ENCODE measurements at regions not wholly inside any gene's neighbourhood (a gene's known extent, or its start where the extent isn't known, plus 50 kb on each side); places are given as distances from the start of the nearest gene placed in this dataset.

GRCh38 chr1:117689997-117690625 is 84.3 kb downstream of the TENT5C start:
- H3K36me3 Mint-ChIP-seq (ENCODE audit: low read depth) = no peaks in the 10 kb centered on the region

DNA sequence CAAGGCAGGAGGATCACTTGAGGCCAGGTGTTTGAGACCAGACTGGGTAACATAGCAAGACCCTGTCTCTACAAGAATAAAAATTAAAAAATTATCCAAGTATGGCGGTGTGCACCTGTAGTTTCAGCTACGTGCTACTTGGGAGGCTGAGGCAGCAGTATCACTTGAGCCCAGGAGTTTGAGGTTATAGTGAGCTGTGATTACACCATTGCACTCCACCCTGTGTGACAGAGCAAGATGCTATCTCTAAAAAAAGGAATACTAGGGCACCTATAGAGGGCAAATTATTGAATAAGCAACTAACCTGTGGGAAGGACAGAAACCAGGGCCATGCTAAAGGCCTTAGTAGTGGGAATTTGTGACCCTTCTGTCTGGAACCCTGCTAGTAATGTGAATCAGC is 86.1 kb downstream of the TENT5C start:
- H3K27ac Mint-ChIP-seq (ENCODE audit: unreplicated experiment) = no peak overlapping the region
- DNase-seq (ENCODE audit: low spot score) = no peak
- no peak overlapping the region for H3K4me3 Mint-ChIP-seq (ENCODE audit: unreplicated experiment)
- peaks cover 4% of the 10 kb centered on the region for H3K27me3 Mint-ChIP-seq (ENCODE audit: low read depth)
- H3K9me3 Mint-ChIP-seq (ENCODE audit: low read depth) = no peaks in the 10 kb centered on the region
- H3K36me3 Mint-ChIP-seq (ENCODE audit: low read depth) = no peaks in the 10 kb centered on the region
- TF ChIP-seq, protein P1, sequence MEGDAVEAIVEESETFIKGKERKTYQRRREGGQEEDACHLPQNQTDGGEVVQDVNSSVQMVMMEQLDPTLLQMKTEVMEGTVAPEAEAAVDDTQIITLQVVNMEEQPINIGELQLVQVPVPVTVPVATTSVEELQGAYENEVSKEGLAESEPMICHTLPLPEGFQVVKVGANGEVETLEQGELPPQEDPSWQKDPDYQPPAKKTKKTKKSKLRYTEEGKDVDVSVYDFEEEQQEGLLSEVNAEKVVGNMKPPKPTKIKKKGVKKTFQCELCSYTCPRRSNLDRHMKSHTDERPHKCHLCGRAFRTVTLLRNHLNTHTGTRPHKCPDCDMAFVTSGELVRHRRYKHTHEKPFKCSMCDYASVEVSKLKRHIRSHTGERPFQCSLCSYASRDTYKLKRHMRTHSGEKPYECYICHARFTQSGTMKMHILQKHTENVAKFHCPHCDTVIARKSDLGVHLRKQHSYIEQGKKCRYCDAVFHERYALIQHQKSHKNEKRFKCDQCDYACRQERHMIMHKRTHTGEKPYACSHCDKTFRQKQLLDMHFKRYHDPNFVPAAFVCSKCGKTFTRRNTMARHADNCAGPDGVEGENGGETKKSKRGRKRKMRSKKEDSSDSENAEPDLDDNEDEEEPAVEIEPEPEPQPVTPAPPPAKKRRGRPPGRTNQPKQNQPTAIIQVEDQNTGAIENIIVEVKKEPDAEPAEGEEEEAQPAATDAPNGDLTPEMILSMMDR (IDR thresholded peaks at IDR 0.05) = no peak
- H3K4me1 Mint-ChIP-seq (ENCODE audit: low read depth) = peaks cover 20% of the 10 kb centered on the region

More at GRCh38 chr1:117689997-117690625, 84.3 kb downstream of the TENT5C start:
- no peak for DNase-seq (ENCODE audit: low spot score)
- Mint-ChIP-seq H3K27ac (ENCODE audit: unreplicated experiment) (no peak overlapping the region), H3K27me3 (ENCODE audit: low read depth) (peaks cover 4% of the 10 kb centered on the region), H3K4me3 (ENCODE audit: unreplicated experiment) (no peak overlapping the region), H3K9me3 (ENCODE audit: low read depth) (no peaks in the 10 kb centered on the region), H3K4me1 (ENCODE audit: low read depth) (peaks cover 10% of the 10 kb centered on the region)
- TF ChIP-seq, protein P1 (IDR thresholded peaks at IDR 0.05) = no peak

DNA sequence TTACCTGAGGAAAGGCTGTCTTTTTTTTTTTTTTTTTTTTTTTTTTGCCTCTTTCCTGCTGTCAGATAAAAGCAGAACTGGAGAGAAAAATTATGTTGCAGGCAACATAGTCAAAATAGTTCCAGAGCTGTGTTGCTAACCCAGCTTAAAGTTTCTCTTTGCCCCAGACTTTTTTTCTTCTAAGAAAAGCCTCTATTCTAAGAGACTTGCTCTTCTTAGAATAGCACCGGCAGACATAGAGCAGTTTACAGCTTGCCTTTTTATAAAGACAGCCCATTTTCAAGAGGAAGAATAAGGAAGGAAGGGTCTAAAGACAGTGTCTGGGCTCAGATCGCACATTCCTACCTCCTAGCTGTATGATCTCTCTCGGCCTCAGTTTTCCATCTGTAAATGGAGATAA is 88.7 kb downstream of the TENT5C start:
- H3K27ac Mint-ChIP-seq (ENCODE audit: unreplicated experiment) = no peak overlapping the region
- peaks cover 25% of the 10 kb centered on the region for H3K4me1 Mint-ChIP-seq (ENCODE audit: low read depth)
- no peaks in the 10 kb centered on the region for H3K36me3 Mint-ChIP-seq (ENCODE audit: low read depth)
- no peak for DNase-seq (ENCODE audit: low spot score)
- H3K27me3 Mint-ChIP-seq (ENCODE audit: low read depth) = peaks cover 4% of the 10 kb centered on the region
- no peak overlapping the region for H3K4me3 Mint-ChIP-seq (ENCODE audit: unreplicated experiment)
- TF ChIP-seq, protein P1 (IDR thresholded peaks at IDR 0.05) = no peak
- no peaks in the 10 kb centered on the region for H3K9me3 Mint-ChIP-seq (ENCODE audit: low read depth)

DNA sequence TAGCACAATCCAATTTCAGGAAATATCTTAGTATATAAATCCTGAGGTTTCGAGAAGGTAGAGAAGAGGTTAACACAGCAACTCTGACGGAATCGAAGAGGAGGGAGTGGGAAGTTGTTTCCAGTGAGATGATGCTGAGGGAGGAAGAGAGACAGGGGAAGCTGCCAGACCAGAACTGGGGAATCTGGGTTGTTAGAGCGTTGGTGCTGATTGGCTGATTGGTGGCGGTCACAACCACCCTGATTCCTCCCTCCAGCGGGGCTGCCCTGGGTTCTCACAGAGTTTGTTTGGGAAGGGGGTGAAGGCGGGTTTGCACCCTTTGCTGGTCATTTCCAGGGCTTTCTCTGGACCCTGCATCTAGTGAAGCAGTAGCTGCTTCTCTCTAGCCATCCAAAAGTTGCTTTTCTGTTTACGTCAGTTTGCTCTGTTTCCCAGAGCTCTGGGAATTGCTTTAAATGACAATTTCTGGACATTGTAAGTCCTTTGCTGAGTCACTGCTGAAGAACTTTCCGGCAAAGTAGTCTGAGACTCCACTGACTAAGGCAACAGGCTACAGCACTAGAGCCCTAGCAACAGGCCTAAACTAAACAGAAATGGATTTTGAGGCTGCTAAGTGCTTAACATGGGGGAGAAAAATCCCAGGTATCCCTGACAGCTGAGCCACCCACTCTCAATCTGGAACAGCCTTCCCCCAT is 90.1 kb downstream of the TENT5C start:
- no peak for DNase-seq (ENCODE audit: low spot score)
- Mint-ChIP-seq H3K36me3 (ENCODE audit: low read depth) (no peaks in the 10 kb centered on the region), H3K9me3 (ENCODE audit: low read depth) (no peaks in the 10 kb centered on the region), H3K4me1 (ENCODE audit: low read depth) (peaks cover 25% of the 10 kb centered on the region), H3K27me3 (ENCODE audit: low read depth) (peaks cover 2% of the 10 kb centered on the region), H3K27ac (ENCODE audit: unreplicated experiment) (peak overlapping the region; percentile 95), H3K4me3 (ENCODE audit: unreplicated experiment) (no peak overlapping the region)
- TF ChIP-seq, protein P1 (IDR thresholded peaks at IDR 0.05) = no peak

- Mint-ChIP-seq H3K27ac (ENCODE audit: unreplicated experiment) (peak overlapping the region; percentile 95), H3K27me3 (ENCODE audit: low read depth) (peaks cover 3% of the 10 kb centered on the region), H3K36me3 (ENCODE audit: low read depth) (no peaks in the 10 kb centered on the region), H3K9me3 (ENCODE audit: low read depth) (no peaks in the 10 kb centered on the region), H3K4me3 (ENCODE audit: unreplicated experiment) (no peak overlapping the region), H3K4me1 (ENCODE audit: low read depth) (peaks cover 25% of the 10 kb centered on the region)
- DNase-seq (ENCODE audit: low spot score) = no peak
- TF ChIP-seq, protein P1 (IDR thresholded peaks at IDR 0.05) = no peak
Measured at GRCh38 chr1:117696561-117696960, 90.7 kb downstream of the TENT5C start.
